Esophagus muscularis mucosa (tissue), 3 donors: ENCODE measurements at regions not wholly inside any gene's neighbourhood (a gene's known extent, or its start where the extent isn't known, plus 50 kb on each side); places are given as distances from the start of the nearest gene placed in this dataset.

Experiments used
- POLR2A ChIP-seq: fragments of 450-650 bp; IDR thresholded peaks from one replicate; pipeline ENCODE4 v1.6.1; 2017; ENCODE audit warnings: antibody characterized with exemption, moderate library complexity, mild to moderate bottlenecking, low read depth
- POLR2AphosphoS5 ChIP-seq, 2 donors: sonication (generic); formaldehyde crosslinking; IDR thresholded peaks; one replicate each; pipeline ENCODE4 v1.6.1; 2017; ENCODE audit warnings: antibody characterized with exemption in 2 of 2
- TF ChIP-seq, protein P1 (sequence below), 3 experiments: fragments of 200-600 bp in 2 of 3; fragments of 450-650 bp in 1 of 3; sonication (generic) in 2 of 3; IDR thresholded peaks; one replicate each; pipeline ENCODE4 v1.5.1; 2017 to 2019; ENCODE audit warnings: antibody characterized with exemption in 3 of 3, mild to moderate bottlenecking in 2 of 3, moderate library complexity in 1 of 3

GRCh38 chr4:187060551-187060950 lies 336.9 kb upstream of the FAT1 start:
- no peak for TF ChIP-seq POLR2AphosphoS5 (IDR thresholded peaks at IDR 0.05)
- TF ChIP-seq, protein P1, sequence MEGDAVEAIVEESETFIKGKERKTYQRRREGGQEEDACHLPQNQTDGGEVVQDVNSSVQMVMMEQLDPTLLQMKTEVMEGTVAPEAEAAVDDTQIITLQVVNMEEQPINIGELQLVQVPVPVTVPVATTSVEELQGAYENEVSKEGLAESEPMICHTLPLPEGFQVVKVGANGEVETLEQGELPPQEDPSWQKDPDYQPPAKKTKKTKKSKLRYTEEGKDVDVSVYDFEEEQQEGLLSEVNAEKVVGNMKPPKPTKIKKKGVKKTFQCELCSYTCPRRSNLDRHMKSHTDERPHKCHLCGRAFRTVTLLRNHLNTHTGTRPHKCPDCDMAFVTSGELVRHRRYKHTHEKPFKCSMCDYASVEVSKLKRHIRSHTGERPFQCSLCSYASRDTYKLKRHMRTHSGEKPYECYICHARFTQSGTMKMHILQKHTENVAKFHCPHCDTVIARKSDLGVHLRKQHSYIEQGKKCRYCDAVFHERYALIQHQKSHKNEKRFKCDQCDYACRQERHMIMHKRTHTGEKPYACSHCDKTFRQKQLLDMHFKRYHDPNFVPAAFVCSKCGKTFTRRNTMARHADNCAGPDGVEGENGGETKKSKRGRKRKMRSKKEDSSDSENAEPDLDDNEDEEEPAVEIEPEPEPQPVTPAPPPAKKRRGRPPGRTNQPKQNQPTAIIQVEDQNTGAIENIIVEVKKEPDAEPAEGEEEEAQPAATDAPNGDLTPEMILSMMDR (IDR thresholded peaks at IDR 0.05): no peak
- no peak for TF ChIP-seq POLR2A
